Neural cell (in vitro differentiated cells): ENCODE measurements at regions not wholly inside any gene's neighbourhood (a gene's known extent, or its start where the extent isn't known, plus 50 kb on each side); places are given as distances from the start of the nearest gene placed in this dataset.

Source experiments
- CTCF ChIP-seq: fragments of 450-650 bp; IDR thresholded peaks from 2 replicates; pipeline ENCODE4 v1.5.1; 2014; ENCODE audit warnings: antibody characterized with exemption, mild to moderate bottlenecking, moderate library complexity; ENCODE audit not compliant: poor library complexity, severe bottlenecking
- EP300 ChIP-seq: fragments of 450-650 bp; conservative IDR thresholded peaks from 2 replicates; pipeline ENCODE4 v1.6.1; 2014; ENCODE audit warnings: antibody characterized with exemption, mild to moderate bottlenecking, moderate library complexity; ENCODE audit not compliant: poor library complexity, severe bottlenecking
- EZH2 ChIP-seq: fragments of 200-600, 300-800 bp; shearing (Covaris generic), sonication (generic); IDR thresholded peaks from 2 replicates; pipeline ENCODE4 v1.6.1; 2014; ENCODE audit warnings: antibody characterized with exemption, low read length, borderline replicate concordance, mild to moderate bottlenecking; ENCODE audit not compliant: insufficient read depth, poor library complexity, severe bottlenecking
- POLR2AphosphoS5 ChIP-seq: IDR thresholded peaks from 2 replicates; pipeline ENCODE4 v1.6.1; 2012
- RAD21 ChIP-seq: fragments of 450-650 bp; conservative IDR thresholded peaks from 2 replicates; pipeline ENCODE4 v1.6.1; 2014; ENCODE audit warnings: antibody characterized with exemption, mild to moderate bottlenecking, moderate library complexity
- TAF1 ChIP-seq: IDR thresholded peaks from 2 replicates; pipeline ENCODE4 v1.6.1; 2012; ENCODE audit warnings: low read depth

- no peak for TF ChIP-seq EP300
- TF ChIP-seq RAD21 = no peak
- no peak for TF ChIP-seq CTCF
- no peak for TF ChIP-seq EZH2
- TF ChIP-seq TAF1 = no peak
- TF ChIP-seq POLR2AphosphoS5 = no peak
These were observed 166.0 kb downstream of the FSCB start for GRCh38 chr14:44341116-44341515.
